ENCODE measurements at regions not wholly inside any gene's neighbourhood (a gene's known extent, or its start where the extent isn't known, plus 50 kb on each side); places are given as distances from the start of the nearest gene placed in this dataset.
"Not testable (repeated sequence)": the region's sequence is repeated elsewhere in the genome, so short reads cannot be mapped to it uniquely, and the experiment has no call there.

DNA sequence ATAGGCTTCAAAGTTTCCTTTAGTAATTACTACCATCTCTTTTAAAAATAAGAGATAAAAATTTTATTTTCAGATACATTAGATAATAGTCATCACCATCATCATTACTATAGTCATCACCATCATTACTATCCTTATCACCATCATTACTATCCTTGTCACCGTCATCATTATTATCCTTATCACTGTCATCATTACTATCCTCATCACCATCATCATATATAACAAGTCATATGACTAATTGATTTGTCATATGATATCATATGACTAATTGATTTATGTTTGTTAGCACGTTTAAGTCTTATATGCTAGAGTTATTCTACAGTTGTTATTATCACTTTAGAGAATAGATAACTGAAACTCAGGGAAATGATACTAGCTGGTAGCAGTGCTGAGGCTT is 382.1 kb upstream of the CDH18 start:
- no peak for DNase-seq

DNA sequence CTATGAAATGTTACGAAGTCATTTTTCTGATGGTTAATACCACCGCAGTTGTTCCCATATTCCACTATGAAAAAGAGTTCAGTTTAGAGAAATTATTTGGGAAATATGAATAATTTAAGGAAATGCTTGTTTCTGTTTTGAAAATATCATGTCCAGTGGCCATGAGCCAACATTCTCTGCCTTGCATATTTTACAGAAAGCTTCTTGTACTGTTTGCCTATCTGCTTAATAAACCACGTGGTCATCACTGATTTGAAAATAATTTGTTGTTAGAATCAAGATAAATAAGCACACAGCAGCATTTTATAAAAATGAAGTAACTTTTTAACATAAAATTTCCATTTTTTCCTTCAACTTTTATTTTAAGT is 381.5 kb upstream of the CDH18 start:
- DNase-seq: no peak

DNA sequence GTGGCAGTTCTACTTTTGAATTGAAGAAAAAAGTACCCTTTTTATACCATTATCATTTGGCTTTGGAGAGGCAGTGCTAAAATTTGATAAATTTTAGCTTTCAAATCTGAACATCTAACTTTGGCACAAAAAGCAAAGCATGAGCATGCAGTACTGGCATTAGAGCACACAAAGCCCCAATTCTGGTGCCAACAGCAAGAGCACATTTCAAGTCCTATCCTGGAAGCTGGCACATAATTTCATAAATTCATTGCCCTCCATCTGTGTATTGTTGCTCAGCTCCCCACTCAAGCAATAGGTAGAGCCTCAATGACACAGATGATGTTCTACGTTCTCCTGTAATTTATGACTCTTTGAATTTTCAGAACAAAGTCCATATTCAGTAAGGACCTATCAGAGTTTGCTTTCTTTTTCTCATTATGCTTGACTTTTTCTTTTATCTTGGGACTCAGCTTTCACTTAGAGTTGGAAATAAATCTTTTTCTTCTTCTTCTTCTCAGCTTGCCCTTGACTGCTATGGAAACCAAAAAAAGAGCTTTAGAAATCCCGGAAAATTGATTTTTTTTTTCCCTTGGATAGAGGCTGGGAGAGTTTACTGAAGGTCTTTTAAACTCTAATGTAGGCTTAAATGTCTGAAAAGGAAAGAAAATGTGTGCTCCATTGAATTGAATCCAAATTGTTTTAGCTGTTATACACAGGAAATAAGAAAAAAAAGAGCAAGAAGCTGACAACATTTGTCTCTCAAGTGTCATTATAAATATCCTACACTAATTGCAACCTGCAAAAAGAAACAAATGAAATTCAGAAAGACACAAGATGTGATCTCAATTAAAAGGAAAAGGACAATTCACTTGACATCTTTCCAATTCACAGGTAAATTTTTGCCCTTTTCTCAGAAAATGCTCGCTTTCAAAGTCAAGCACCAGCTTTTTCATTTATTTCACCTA is 380.8 kb upstream of the CDH18 start:
- no peak for DNase-seq

DNA sequence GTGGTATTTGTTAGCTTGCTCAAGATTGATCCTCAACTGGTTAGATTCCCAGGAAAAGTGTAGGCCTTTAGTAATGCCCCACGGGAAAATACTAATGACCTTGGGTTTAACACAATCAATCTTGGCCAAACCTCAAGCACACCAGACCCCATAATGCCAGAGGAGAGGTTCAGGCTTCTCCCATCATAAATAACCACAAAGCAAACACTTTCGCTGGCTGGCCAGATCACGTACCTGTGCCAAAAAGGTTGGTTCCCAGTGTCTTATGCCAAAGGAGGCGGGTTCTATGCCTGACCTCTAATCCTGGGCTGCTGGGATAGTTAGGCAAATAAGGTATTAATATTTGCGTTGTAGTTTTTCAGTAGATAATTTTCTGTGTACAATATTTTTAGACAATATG is 379.2 kb upstream of the CDH18 start:
- DNase-seq: no peak

DNA sequence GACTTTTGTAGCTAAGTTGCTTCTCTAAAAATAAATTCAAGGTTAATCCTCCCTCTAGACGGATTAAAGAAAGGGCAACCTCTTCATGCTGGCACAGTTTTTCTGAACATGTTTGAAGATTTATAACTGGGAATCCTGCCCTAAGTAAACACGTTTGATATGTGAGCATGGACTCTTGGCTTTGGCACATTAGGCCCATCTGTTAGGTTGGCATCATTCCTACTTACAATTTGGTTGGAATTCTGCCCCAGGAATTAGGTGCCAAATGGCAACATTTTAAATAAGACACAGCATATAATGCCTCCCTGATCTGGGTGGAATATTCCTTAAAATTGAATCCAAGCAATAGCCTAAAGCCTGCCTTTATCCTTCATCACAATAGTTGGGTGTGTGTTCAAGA is 372.3 kb upstream of the CDH18 start:
- no peak for DNase-seq

DNA sequence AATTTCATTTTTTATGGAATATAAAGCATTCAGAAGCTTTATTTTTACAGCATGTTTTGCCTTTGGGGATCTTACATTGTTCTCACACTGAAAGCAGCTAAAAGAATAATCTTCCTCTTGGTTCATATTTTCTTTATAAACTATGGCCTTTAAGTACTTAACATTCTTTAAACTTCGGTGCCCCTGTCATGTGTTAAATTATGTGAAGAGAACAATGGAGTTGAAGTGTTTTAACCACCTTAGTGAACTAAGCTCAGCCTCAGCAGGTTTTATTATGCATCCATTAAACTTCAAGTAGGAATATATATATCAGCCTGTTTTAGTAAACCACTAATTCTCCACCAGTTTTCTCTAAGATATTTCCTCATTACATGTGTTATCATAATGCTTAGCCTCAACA is 371.4 kb upstream of the CDH18 start:
- no peak for DNase-seq

DNA sequence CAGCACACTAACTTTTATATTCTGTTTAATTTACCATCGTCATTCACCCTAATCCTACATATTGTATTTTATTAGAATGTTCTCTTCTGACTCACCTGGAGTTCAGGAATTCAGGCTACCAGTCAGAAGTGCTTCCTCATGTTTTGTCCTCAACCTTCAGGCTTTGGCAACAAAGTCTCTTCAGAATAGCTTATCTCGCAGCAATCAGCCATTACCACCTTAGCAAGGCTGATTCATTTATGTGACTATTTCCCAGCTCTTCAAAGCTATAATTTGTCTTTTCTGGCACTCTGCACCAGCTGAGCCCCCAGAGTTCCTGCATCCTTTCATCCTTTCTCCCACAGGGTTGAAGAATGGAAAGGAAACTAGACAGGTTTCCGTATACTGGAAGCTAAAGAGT is 365.5 kb upstream of the CDH18 start:
- no peak for DNase-seq

DNA sequence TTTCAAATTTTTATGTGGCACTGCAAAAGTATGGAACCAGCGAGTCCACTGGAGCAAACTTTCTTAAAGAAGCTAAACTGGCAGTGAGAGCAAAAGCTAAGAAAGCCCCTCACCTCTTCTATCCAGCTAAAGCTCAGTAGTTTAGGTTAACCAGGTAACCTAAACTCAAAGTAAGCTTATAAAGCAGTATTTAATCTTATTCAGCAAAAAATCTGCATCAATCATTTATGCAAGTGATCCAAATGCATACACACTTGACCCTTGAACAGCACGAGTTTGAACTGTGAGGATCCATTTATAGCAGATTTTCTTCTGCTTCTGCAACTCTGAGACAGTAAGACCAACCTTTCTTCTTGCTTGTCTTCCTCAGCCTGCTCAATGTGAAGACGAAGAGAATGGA is 363.8 kb upstream of the CDH18 start:
- no peak for DNase-seq

DNA sequence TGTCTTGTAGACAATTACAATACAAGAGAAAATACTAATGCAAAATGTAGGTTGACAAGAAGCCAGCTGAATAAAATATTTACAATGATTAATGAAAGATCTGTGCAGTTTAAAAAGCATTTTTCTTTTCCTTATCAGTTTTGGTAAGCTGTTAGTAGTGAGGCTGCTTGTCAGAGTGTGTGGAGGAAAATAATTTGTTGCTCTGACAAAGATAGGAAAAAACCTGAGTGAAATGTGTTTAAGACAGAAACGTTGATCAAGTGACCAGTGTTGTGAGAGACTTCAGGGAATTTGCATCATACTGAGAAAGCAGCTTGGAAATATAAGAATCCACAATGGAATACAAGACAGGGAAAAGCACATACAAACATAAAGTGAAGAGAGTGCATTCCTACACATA is 360.3 kb upstream of the CDH18 start:
- DNase-seq: no peak

DNA sequence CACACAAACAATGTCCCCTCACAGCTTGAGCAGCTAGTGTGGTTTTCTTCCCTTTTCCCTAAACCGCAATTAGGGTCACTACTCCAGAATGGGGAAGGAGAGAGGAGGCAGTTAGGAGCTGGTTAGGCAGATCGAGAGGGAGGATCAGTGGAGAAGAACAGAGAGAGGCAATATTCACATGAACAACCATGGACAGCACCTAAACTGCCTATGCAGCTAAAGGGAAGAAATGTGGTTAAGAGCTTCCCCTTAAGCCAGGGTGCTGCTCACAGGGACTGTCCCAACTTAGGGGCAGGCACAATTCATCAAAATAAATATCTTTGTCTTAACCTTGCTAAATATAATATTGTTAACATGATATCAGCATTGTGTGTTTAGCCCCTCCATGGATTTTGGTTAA is 359.3 kb upstream of the CDH18 start:
- DNase-seq: no peak

DNA sequence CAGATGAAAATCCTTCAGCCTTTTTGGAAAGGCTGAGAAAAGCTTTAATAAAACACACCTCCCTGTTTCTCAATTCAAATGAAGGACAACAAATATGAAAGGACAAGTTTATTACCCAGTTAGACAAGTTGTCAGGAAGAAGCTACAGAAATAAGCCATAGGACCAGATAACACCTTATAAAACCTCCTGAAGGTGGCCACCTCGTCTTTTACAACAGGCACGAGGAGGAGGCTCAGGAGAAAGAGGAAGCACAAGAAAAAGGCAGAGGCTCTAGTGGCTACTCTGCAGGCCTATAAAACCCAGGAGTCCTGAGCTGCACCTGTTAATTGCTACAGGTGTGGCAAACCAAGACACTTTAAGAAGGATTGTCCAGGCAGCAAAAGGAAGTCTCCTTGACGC is 352.1 kb upstream of the CDH18 start:
- peak; percentile 36 to 55 for DNase-seq

DNA sequence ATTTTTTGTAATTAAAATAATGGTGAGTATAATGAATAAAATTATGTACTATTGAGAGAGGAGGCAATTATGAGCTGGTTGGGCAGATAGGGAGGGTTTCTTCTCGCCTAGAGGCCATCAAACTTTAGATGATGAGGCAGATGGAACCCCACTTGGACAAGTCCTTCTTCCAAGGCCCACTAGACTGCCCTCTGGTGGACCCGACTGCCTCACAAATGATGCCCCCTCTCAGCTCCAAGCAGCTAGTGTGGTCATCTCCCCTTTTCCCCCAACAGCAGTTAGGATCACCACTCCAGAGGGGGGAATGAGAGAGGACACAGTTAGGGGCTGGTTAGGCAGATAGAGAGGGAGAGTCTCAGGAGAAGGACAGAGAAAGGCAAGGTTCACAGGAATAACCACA is 348.0 kb upstream of the CDH18 start:
- DNase-seq: no peak

DNA sequence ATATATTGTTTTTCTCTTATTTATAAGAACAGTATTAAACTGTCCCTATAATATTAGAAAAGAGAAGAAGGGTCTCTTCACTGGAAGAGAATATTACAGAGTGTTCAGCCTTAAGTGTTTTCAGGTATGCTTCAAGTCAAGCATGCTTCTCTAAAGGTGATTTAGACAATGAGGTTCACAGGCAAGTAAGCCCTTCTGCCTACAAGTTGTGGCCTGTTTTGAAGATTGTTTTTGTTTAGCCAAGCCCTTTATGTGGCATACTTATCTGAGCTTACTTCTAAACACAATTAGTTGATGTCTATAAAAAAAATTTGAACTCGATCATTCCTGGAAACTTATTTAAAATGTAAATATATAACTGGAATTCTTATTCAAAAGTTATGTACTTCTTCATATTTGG is 343.8 kb upstream of the CDH18 start:
- DNase-seq: no peak

DNA sequence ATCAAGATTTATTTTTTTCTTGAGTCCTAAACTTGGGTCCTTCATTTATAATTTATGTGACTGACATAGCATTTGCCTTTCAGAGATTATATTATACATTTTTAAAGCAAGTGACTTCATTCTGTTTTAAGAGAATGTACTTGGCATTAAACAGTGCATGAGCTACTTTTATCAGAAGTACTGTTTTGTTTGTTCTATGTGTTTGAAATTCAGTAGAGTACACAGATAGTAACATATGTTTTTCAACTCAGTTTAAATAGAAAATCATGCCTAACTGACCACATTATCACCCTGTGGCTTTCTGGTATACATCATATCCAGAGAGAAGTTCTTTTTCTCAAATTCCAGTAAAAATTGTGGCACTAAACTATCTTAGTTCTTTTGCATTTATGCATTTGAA is 335.3 kb upstream of the CDH18 start:
- DNase-seq: no peak

DNA sequence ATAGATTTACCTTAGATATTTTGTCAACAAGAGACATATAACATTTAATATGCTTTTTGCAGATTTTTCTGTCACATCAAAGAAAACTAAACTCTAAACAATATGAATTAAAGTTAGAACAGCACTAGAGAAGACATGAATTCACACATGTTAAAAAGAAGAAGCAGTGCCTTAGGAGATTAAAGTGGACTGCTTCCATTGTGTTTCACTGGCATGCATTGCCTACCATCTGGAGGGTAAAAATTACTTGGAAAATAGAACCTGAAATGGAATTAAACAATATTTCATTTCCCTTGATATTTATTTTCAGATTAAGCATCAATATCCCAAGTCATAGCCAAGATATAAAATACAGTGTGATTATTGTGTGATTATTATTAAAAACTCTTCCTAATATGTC is 319.4 kb upstream of the CDH18 start:
- no peak for DNase-seq

DNA sequence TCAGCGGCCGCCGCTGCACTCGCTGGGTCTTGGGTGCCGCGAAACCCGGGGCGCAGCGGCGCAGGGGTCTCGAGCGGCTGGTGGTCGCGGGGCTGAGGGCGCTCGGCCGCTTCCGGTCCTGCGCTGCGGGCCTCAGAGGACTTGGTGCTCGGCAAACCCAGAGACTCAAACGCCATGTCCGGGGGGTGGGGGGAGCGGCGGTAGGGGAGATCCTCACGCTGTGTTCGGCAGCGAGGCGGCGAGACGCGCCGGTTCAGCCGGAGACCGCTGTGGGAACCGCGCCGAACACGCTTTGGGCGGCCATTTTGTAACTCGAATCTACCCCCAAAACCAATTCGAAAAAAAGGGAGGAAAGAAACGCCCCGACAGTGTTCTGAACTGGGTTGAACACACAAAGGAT is 317.5 kb upstream of the CDH18 start:
- no peak for DNase-seq

DNA sequence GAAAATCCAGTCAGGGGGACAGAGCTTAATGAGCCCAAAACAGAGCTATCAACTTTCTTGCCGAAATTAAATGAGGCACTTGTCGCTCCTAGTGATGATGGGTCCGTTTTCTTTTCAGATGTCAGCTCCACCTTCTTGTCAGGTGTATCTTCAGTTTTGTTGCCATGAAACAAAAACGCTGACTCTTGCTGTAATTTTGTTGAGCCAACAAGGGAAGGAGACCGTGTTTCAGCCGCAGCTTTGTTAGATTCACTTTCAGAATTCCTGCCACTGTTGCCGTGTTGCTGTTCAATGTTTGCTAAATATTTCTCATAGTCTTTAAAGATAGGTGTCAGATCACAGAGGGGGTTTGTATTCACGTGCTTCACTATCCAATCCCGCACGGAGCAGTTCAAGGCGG is 316.6 kb upstream of the CDH18 start:
- DNase-seq: not testable (repeated sequence)

DNA sequence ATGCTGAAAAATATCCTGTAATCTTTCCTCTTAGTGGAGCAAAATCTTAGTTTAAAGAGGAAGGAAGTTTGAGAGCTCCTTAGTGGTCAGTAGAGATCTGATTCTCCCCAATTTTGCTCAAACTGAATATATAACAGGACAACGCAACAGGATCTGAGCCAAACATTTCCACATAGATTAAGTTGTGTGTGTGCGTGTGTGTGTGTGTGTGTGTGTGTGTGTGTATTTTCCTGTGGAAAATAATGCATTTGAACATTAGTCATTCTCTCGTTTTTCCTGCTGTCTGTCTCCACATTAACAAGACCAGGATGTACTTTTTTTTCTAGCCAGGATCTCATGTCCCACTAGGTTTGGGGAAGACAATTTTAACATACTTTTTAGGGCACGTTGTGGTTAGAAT is 312.1 kb upstream of the CDH18 start:
- no peak for DNase-seq

DNA sequence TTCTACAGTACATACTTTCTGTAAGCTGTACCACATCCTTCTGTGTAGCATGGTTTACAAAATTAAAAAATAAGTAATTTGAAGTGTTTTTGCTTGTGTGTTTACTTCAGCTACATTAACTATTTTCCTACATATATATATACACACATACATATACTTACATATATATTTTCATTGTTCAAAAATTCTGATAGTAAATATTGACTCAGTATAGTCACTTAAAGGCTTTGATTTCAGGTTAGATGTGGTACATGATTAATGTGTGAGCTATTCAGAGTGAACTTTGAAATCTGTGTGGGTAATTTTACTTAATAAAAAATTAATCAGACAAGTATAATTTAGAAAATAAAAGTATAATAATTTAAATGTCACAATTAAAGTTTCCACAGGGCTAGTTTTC is 306.7 kb upstream of the CDH18 start:
- no peak for DNase-seq

DNA sequence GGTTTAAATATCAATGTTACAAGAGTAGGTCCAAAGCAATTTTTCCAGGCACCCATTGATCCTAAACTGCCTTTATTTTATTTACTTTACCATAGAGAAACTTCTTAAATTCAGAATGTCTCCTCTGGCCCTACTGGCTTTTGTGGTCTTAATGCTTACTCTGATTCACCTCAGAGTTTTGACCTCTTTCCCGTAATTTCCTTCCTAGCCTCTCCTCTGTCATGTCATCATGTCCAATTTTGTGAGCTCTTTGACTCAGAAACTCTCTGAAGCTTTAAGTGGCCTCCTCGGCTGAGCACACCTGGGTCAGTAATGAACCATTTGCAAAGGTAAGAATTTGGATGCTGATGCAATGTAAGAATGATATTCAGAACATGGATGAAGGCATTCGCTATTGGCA is 303.8 kb upstream of the CDH18 start:
- DNase-seq: no peak

DNA sequence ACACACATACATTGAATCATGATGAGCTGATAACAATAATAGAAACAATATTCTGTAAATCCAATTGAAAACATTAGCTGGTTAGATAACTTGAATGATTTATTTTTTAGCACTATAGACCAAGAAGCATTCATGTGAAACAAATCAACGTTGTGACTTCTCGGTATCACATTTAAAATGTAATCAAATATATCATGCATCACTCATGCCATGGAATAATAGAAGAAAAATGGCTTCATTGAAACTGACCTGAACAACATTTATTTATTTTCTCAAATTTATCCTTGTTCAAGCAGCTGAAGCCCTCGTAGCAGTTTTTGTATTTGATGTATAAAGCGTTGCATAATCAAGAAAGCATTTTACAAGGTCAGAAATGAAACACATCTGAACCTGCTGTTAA is 299.6 kb upstream of the CDH18 start:
- DNase-seq: no peak

DNA sequence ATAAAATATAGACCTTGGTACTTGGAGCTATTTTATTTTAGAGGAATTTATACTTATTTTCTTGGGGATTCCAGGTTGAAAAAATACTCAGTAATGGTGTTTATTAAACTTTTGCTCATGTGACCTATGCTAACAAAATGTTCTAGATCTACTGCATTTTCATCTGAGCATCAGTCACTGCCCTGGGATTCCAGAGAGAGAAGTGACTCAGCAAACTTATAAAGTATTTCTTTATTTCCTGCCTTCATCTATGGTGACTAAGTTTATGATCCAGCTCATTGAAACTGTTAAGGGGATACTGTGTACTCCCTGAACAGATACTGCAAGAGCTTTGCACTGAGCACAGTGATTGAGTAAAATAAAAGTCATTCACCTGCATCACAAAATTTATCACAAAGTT is 298.5 kb upstream of the CDH18 start:
- no peak for DNase-seq

DNA sequence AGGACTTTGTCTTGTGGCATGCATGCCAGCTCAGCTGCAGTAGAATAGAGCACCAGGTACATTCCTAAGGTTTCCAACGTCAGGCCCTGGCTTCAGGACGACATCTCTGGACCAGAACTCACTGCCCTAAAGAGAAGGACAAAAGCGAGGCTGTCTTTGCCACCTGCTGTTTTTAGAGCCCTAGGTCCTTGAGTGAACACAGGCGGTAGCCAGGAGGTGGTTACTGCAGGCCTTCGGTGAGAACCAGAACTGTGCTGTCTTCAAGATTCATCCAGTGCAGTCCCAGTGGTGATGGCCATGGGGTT is 288.9 kb upstream of the CDH18 start:
- DNase-seq: no peak

DNA sequence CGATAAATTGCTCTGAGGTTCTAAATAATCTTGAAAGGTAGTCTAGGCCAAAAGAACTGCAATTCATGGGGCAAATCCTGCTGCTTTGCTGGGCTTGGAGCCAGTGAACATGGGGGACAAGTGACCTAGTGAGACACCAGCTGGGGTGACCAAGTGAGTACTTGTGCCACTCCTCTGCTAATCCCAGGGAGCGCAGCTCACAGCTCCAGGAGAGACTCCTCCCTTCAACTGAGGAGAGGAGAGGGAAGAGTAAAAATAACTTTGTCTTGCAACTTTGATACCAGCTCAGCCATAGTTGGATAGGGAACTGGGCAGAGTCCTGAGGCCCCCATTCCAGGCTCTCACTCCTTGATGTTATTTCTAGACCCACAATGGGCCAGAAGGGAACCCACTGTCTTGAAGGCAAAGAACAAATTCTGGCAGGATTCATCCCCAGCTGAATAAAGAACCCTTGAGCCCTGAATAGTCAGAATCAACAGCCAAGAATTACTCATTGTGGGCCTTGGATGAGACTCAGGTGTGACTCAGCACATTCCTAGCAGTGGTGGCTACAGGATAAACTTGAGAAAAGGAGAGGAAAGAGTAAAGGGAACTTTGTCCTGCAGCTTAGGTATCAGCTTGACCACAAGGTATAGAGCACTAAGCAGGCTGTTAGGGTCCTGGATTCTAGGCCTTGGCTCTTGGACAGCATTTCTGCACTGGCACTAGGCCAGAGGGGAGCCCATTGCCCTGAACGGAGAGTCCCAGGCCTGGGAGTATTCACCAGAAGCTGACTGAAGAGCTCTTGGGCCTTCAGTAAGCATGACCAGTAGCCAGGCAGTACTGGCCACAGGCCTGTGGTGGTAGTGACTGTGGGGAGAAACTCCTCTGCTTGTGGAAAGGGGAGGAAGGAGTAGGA is 288.3 kb upstream of the CDH18 start:
- DNase-seq: no peak

DNA sequence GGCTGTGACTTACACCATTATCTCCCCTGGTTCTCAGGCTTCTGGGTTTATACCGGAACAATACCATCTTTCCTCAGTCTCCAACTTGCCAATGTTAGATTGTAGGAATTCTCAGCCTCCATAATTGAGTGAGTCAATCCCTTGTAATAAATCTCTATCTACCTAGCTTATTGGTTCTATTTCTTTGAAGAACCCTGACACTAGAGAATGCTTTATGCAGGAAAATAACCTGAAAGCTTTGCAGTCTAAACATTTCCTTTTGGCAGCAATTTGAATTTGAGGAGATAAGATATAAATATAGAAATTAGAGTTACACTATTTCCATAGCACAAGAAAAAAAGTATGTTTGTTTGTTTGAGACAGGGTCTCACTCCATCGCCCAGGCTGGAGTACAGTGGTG is 278.1 kb upstream of the CDH18 start:
- no peak for DNase-seq

All from AML-193 (cell line).